ENCODE measurements at regions not wholly inside any gene's neighbourhood (a gene's known extent, or its start where the extent isn't known, plus 50 kb on each side); places are given as distances from the start of the nearest gene placed in this dataset.

DNA sequence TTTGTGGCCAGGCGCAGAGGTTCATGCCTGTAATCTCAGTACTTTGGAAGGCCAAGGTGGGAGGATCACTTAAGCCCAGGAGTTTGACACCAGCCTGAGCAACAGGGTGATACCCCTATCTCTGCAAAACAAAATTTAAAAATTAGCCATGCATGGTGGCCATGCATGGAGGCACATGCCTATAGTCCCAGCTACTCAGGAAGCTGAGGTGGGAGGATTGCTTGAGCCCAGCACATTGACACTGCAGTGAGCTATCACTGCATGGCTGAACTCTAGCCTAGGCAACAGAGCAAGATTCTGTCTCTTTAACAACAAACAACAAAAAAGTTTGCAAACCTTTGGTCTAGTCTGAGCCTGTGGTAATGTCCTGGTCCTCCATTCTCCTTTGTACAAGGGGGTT lies 69.2 kb upstream of the CNEP1R1 start:
- no peak overlapping the region for H3K4me3 ChIP-seq
- POLR2A ChIA-PET, result no interaction called here
- TF ChIP-seq ETV6 (conservative IDR thresholded peaks at IDR 0.05 in 1 of 2, IDR thresholded peaks at IDR 0.05 in 1 of 2; ENCODE audit: borderline replicate concordance in 1 of 2, low read depth in 1 of 2), result no peak
- TF ChIP-seq, protein P1, sequence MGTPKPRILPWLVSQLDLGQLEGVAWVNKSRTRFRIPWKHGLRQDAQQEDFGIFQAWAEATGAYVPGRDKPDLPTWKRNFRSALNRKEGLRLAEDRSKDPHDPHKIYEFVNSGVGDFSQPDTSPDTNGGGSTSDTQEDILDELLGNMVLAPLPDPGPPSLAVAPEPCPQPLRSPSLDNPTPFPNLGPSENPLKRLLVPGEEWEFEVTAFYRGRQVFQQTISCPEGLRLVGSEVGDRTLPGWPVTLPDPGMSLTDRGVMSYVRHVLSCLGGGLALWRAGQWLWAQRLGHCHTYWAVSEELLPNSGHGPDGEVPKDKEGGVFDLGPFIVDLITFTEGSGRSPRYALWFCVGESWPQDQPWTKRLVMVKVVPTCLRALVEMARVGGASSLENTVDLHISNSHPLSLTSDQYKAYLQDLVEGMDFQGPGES (IDR thresholded peaks at IDR 0.05), result no peak
- no peak for TF ChIP-seq IRF4 (IDR thresholded peaks at IDR 0.05; ENCODE audit: low read depth, low read length)
- no peak for TF ChIP-seq NRF1 (conservative IDR thresholded peaks at IDR 0.05; ENCODE audit: low read depth, low read length)
- TF ChIP-seq, protein P2, sequence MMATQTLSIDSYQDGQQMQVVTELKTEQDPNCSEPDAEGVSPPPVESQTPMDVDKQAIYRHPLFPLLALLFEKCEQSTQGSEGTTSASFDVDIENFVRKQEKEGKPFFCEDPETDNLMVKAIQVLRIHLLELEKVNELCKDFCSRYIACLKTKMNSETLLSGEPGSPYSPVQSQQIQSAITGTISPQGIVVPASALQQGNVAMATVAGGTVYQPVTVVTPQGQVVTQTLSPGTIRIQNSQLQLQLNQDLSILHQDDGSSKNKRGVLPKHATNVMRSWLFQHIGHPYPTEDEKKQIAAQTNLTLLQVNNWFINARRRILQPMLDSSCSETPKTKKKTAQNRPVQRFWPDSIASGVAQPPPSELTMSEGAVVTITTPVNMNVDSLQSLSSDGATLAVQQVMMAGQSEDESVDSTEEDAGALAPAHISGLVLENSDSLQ (IDR thresholded peaks at IDR 0.05), result no peak
- TF ChIP-seq CBX3 (IDR thresholded peaks at IDR 0.05; ENCODE audit: borderline replicate concordance, low read depth), result no peak
- no peak for TF ChIP-seq POLR2A (IDR thresholded peaks at IDR 0.05; ENCODE audit: low read depth, low read length)
- TF ChIP-seq ASH2L (IDR thresholded peaks at IDR 0.05; ENCODE audit: borderline replicate concordance, low read depth), result no peak
- H3K9me3 ChIP-seq (replicated peaks; ENCODE audit: control insufficient read depth, insufficient read depth, low read length), result no peaks in the 10 kb centered on the region
- 94% methylated on average over 1 of the region's 1 CpG for WGBS (ENCODE audit: insufficient coverage, insufficient replicate concordance, low lambda C conversion rate, missing lambda C conversion rate)
- intact Hi-C loops (cut with micrococcal nuclease; ENCODE audit: unreplicated experiment) (no loop called here), in situ Hi-C loops (cut with MboI) (no loop called here)
- no peak overlapping the region for H3K27ac ChIP-seq (ENCODE audit: control insufficient read depth, insufficient read depth)
- no peaks in the 10 kb centered on the region for H3K36me3 ChIP-seq (ENCODE audit: control insufficient read depth in 2 of 2, insufficient read depth in 2 of 2, low read length in 1 of 2)
- BruUV-seq (replicated peaks), result no TSS peak
- H2AFZ ChIP-seq (ENCODE audit: control insufficient read depth, low read depth, low read length), result no peak overlapping the region
- H3K9ac ChIP-seq (ENCODE audit: control insufficient read depth, insufficient read depth, low read length), result no peak overlapping the region
- no peaks in the 10 kb centered on the region for H4K20me1 ChIP-seq (ENCODE audit: control insufficient read depth, insufficient read depth)
- ATAC-seq, result no peak
- no peak for FAIRE-seq
- no peaks in the 10 kb centered on the region for H3K4me1 ChIP-seq (ENCODE audit: control insufficient read depth, insufficient read depth, low read length)
- H3K27me3 ChIP-seq (replicated peaks in 1 of 2; ENCODE audit: control insufficient read depth in 2 of 2, insufficient read depth in 2 of 2, low read length in 1 of 2), result no peaks in the 10 kb centered on the region
- no peak overlapping the region for H3K4me2 ChIP-seq (ENCODE audit: control insufficient read depth, insufficient read depth)
- SMC1A ChIA-PET (ENCODE audit: uncharacterized antibody, unreplicated experiment), result no interaction called here
- CTCF ChIA-PET, result interaction anchor here (1.0 kb wide), 1 partner anchor 13 kb away, joined by 3 read pairs; no protein-coding TSS in a partner anchor
- H3K79me2 ChIP-seq (ENCODE audit: control insufficient read depth, insufficient read depth, low read length), result no peaks in the 10 kb centered on the region
- DNase-seq (ENCODE audit: low read depth, low spot score), result no peak
- RAD21 ChIA-PET (ENCODE audit: unreplicated experiment), result interaction anchor here (0.7 kb wide), 1 partner anchor 254 kb away, joined by 3 read pairs; no protein-coding TSS in a partner anchor

Data from GM12878 (cell line).